ENCODE measurements at regions not wholly inside any gene's neighbourhood (a gene's known extent, or its start where the extent isn't known, plus 50 kb on each side); places are given as distances from the start of the nearest gene placed in this dataset.

DNA sequence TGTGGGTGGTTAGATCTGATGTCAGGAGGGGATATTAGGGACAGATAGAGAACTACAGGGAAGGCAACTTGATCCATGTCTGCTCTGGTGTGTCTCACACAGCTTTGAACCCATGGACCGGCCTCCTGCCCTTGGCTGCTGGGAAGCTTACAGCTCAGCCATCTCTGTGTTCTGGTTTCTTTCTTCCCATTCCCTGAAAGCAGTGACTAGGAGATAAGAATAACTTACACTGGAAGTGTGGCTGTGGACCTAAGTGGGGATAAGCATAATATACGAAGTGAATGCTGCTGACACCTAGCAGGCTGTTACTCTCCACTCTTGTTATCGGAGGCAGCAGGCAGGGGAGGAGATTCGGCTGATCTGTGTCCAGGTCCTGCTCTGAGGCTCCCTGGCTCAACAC, 282.3 kb upstream of the TUT7 start:
- WGBS, 2 donors = 77 to 83% methylated on average over 4 of the region's 4 CpGs
- Histone ChIP-seq H3K9ac (ENCODE audit: insufficient read depth in 1 of 2, low read length in 2 of 2) (no peak overlapping the region), H3K9me3 (ENCODE audit: control insufficient read depth in 4 of 4, insufficient read depth in 3 of 4, low read length in 3 of 4) (peaks cover 0 to 8% (median 0%) of the 10 kb centered on the region in 4 donors), H3K4me1 (ENCODE audit: control insufficient read depth in 5 of 5, insufficient read depth in 5 of 5, low read length in 5 of 5) (peaks cover 0 to 5% (median 3%) of the 10 kb centered on the region in 5 donors), H3K27ac (ENCODE audit: low read depth in 1 of 2, low read length in 1 of 2) (no peak overlapping the region), H3K36me3 (ENCODE audit: control insufficient read depth in 4 of 4, insufficient read depth in 4 of 4, low read length in 4 of 4) (no peaks in the 10 kb centered on the region), H3K4me3 (no peak overlapping the region), H3K27me3 (ENCODE audit: control insufficient read depth in 3 of 3, insufficient read depth in 3 of 3, low read length in 2 of 3) (peaks cover 0 to 4% (median 0%) of the 10 kb centered on the region in 3 donors)
- ATAC-seq (ENCODE audit: insufficient read depth, low FRiP score) (no peak), DNase-seq (peak in 1 of 3 donors; percentile 17)
- TF ChIP-seq CTCF (IDR thresholded peaks at IDR 0.05; ENCODE audit: control extremely low read depth, extremely low read depth) = no peak

- peaks cover 0 to 4% (median 0%) of the 10 kb centered on the region in 3 donors for H3K27me3 ChIP-seq (ENCODE audit: control insufficient read depth in 3 of 3, insufficient read depth in 3 of 3, low read length in 2 of 3)
- DNase-seq = no peak
- H3K9ac ChIP-seq (ENCODE audit: insufficient read depth in 1 of 2, low read length in 2 of 2) = no peak overlapping the region
- no peak for ATAC-seq (ENCODE audit: insufficient read depth, low FRiP score)
- H3K4me3 ChIP-seq = no peak overlapping the region
- no peaks in the 10 kb centered on the region for H3K36me3 ChIP-seq (ENCODE audit: control insufficient read depth in 4 of 4, insufficient read depth in 4 of 4, low read length in 4 of 4)
- H3K27ac ChIP-seq (ENCODE audit: low read depth in 1 of 2, low read length in 1 of 2) = no peak overlapping the region
- 90 to 91% methylated on average over 6 of the region's 6 CpGs for WGBS, 2 donors
- TF ChIP-seq CTCF (IDR thresholded peaks at IDR 0.05; ENCODE audit: control extremely low read depth, extremely low read depth) = no peak
- H3K9me3 ChIP-seq (ENCODE audit: control insufficient read depth in 4 of 4, insufficient read depth in 3 of 4, low read length in 3 of 4) = peaks cover 0 to 8% (median 0%) of the 10 kb centered on the region in 4 donors
- peaks cover 0 to 5% (median 3%) of the 10 kb centered on the region in 5 donors for H3K4me1 ChIP-seq (ENCODE audit: control insufficient read depth in 5 of 5, insufficient read depth in 5 of 5, low read length in 5 of 5)
Observed at GRCh38 chr9:86636038-86636437, 281.8 kb upstream of the TUT7 start.

- Histone ChIP-seq H3K9ac (ENCODE audit: insufficient read depth in 1 of 2, low read length in 2 of 2) (no peak overlapping the region), H3K27me3 (ENCODE audit: control insufficient read depth in 3 of 3, insufficient read depth in 3 of 3, low read length in 2 of 3) (peaks cover 0 to 4% (median 0%) of the 10 kb centered on the region in 3 donors), H3K4me3 (no peak overlapping the region), H3K4me1 (ENCODE audit: control insufficient read depth in 5 of 5, insufficient read depth in 5 of 5, low read length in 5 of 5) (peaks cover 0 to 5% (median 3%) of the 10 kb centered on the region in 5 donors), H3K36me3 (ENCODE audit: control insufficient read depth in 4 of 4, insufficient read depth in 4 of 4, low read length in 4 of 4) (no peaks in the 10 kb centered on the region), H3K9me3 (ENCODE audit: control insufficient read depth in 4 of 4, insufficient read depth in 3 of 4, low read length in 3 of 4) (peaks cover 0 to 8% (median 0%) of the 10 kb centered on the region in 4 donors), H3K27ac (ENCODE audit: low read depth in 1 of 2, low read length in 1 of 2) (no peak overlapping the region)
- ATAC-seq (ENCODE audit: insufficient read depth, low FRiP score) (no peak), DNase-seq (no peak)
- TF ChIP-seq CTCF (IDR thresholded peaks at IDR 0.05; ENCODE audit: control extremely low read depth, extremely low read depth) = no peak
- 83% methylated on average over 1 of the region's 1 CpG for WGBS, 2 donors
Observed at GRCh38 chr9:86634501-86634900, 280.3 kb upstream of the TUT7 start.

GRCh38 chr9:86633945-86634344, 279.7 kb upstream of the TUT7 start:
- Histone ChIP-seq H3K4me3 (no peak overlapping the region), H3K9me3 (ENCODE audit: control insufficient read depth in 4 of 4, insufficient read depth in 3 of 4, low read length in 3 of 4) (peaks cover 0 to 8% (median 0%) of the 10 kb centered on the region in 4 donors), H3K36me3 (ENCODE audit: control insufficient read depth in 4 of 4, insufficient read depth in 4 of 4, low read length in 4 of 4) (no peaks in the 10 kb centered on the region), H3K4me1 (ENCODE audit: control insufficient read depth in 5 of 5, insufficient read depth in 5 of 5, low read length in 5 of 5) (peaks cover 0 to 5% (median 3%) of the 10 kb centered on the region in 5 donors), H3K9ac (ENCODE audit: insufficient read depth in 1 of 2, low read length in 2 of 2) (no peak overlapping the region), H3K27me3 (ENCODE audit: control insufficient read depth in 3 of 3, insufficient read depth in 3 of 3, low read length in 2 of 3) (peaks cover 0 to 4% (median 0%) of the 10 kb centered on the region in 3 donors), H3K27ac (ENCODE audit: low read depth in 1 of 2, low read length in 1 of 2) (no peak overlapping the region)
- DNase-seq = no peak
- no peak for ATAC-seq (ENCODE audit: insufficient read depth, low FRiP score)
- no peak for TF ChIP-seq CTCF (IDR thresholded peaks at IDR 0.05; ENCODE audit: control extremely low read depth, extremely low read depth)
- WGBS, 2 donors = 78 to 83% methylated on average over 3 of the region's 3 CpGs

Measured in lung (tissue), 11 donors.